ENCODE measurements at regions not wholly inside any gene's neighbourhood (a gene's known extent, or its start where the extent isn't known, plus 50 kb on each side); places are given as distances from the start of the nearest gene placed in this dataset.

- no peak overlapping the region for H3K27ac ChIP-seq (ENCODE audit: control insufficient read depth, insufficient read depth)
- no peaks in the 10 kb centered on the region for H3K27me3 ChIP-seq (replicated peaks in 1 of 2; ENCODE audit: control insufficient read depth in 2 of 2, insufficient read depth in 2 of 2, low read length in 1 of 2)
- no peak overlapping the region for H3K4me2 ChIP-seq (ENCODE audit: control insufficient read depth, insufficient read depth)
- H2AFZ ChIP-seq (ENCODE audit: control insufficient read depth, low read depth, low read length) = no peak overlapping the region
- in situ Hi-C loops (cut with MboI) = no loop called here
- ATAC-seq = no peak
- TF ChIP-seq NRF1 (conservative IDR thresholded peaks at IDR 0.05; ENCODE audit: low read depth, low read length) = no peak
- TF ChIP-seq PKNOX1 (IDR thresholded peaks at IDR 0.05) = no peak
- no peak for TF ChIP-seq ESRRA (IDR thresholded peaks at IDR 0.05; ENCODE audit: low read length)
- no peak for TF ChIP-seq MEF2B (IDR thresholded peaks at IDR 0.05; ENCODE audit: partially characterized antibody, poor library complexity, severe bottlenecking)
- no peak for TF ChIP-seq NFYA (IDR thresholded peaks at IDR 0.05; ENCODE audit: borderline replicate concordance, low read depth, low read length)
- TF ChIP-seq PML (IDR thresholded peaks at IDR 0.05; ENCODE audit: low read length) = no peak
- FAIRE-seq = no peak
- ChIA-PET SMC1A (ENCODE audit: uncharacterized antibody, unreplicated experiment) (interaction anchor here (0.6 to 1.8 kb wide), 2 partner anchors 11 to 362 kb away, joined by 4 to 5 read pairs; no protein-coding TSS in a partner anchor), CTCF (no interaction called here), POLR2A (no interaction called here), RAD21 (ENCODE audit: unreplicated experiment) (no interaction called here)
- DNase-seq (ENCODE audit: low read depth, low spot score) = no peak
- H3K4me3 ChIP-seq = no peak overlapping the region
- intact Hi-C loops (cut with micrococcal nuclease; ENCODE audit: unreplicated experiment) = no loop called here
- BruUV-seq (replicated peaks) = no TSS peak
- 30% methylated on average over 2 of the region's 2 CpGs for WGBS (ENCODE audit: insufficient coverage, insufficient replicate concordance, low lambda C conversion rate, missing lambda C conversion rate)
- no peaks in the 10 kb centered on the region for H3K36me3 ChIP-seq (ENCODE audit: control insufficient read depth in 2 of 2, insufficient read depth in 2 of 2, low read length in 1 of 2)
- H3K4me1 ChIP-seq (ENCODE audit: control insufficient read depth, insufficient read depth, low read length) = no peaks in the 10 kb centered on the region; the same call in 1 of the 2 replicates
- no peaks in the 10 kb centered on the region for H3K79me2 ChIP-seq (ENCODE audit: control insufficient read depth, insufficient read depth, low read length)
- no peak overlapping the region for H3K9ac ChIP-seq (ENCODE audit: control insufficient read depth, insufficient read depth, low read length)
- H4K20me1 ChIP-seq (ENCODE audit: control insufficient read depth, insufficient read depth) = no peaks in the 10 kb centered on the region
- H3K9me3 ChIP-seq (replicated peaks; ENCODE audit: control insufficient read depth, insufficient read depth, low read length) = peaks cover 6% of the 10 kb centered on the region
These were observed 351.8 kb upstream of the JARID2 start for GRCh38 chr6:14894105-14894504.

- WGBS (ENCODE audit: insufficient coverage, insufficient replicate concordance, low lambda C conversion rate, missing lambda C conversion rate) = 48% methylated on average over 4 of the region's 4 CpGs
- Histone ChIP-seq H3K36me3 (ENCODE audit: control insufficient read depth in 2 of 2, insufficient read depth in 2 of 2, low read length in 1 of 2) (no peaks in the 10 kb centered on the region), H3K27ac (ENCODE audit: control insufficient read depth, insufficient read depth) (no peak overlapping the region), H3K4me1 (ENCODE audit: control insufficient read depth, insufficient read depth, low read length) (no peaks in the 10 kb centered on the region; the same call in 1 of the 2 replicates), H4K20me1 (ENCODE audit: control insufficient read depth, insufficient read depth) (no peaks in the 10 kb centered on the region), H3K9me3 (replicated peaks; ENCODE audit: control insufficient read depth, insufficient read depth, low read length) (peaks cover 6% of the 10 kb centered on the region), H3K4me2 (ENCODE audit: control insufficient read depth, insufficient read depth) (no peak overlapping the region), H3K9ac (ENCODE audit: control insufficient read depth, insufficient read depth, low read length) (no peak overlapping the region), H3K27me3 (replicated peaks in 1 of 2; ENCODE audit: control insufficient read depth in 2 of 2, insufficient read depth in 2 of 2, low read length in 1 of 2) (no peaks in the 10 kb centered on the region), H2AFZ (ENCODE audit: control insufficient read depth, low read depth, low read length) (no peak overlapping the region), H3K4me3 (no peak overlapping the region), H3K79me2 (ENCODE audit: control insufficient read depth, insufficient read depth, low read length) (no peaks in the 10 kb centered on the region)
- no peak for DNase-seq (ENCODE audit: low read depth, low spot score)
- in situ Hi-C loops (cut with MboI) = no loop called here
- no peak for ATAC-seq
- FAIRE-seq = no peak
- no TSS peak for BruUV-seq (replicated peaks)
- TF ChIP-seq POLR2AphosphoS2 (IDR thresholded peaks at IDR 0.05; ENCODE audit: low read depth, low read length) (no peak), BCL11A (IDR thresholded peaks at IDR 0.05; ENCODE audit: low read depth, low read length) (no peak), MEF2A (IDR thresholded peaks at IDR 0.05; ENCODE audit: insufficient read depth, low read depth, low read length) (no peak), PAX8 (IDR thresholded peaks at IDR 0.05) (no peak), E2F4 (IDR thresholded peaks at IDR 0.05; ENCODE audit: low read depth, low read length) (no peak), GABPA (IDR thresholded peaks at IDR 0.05; ENCODE audit: low read depth) (no peak), POLR2A (IDR thresholded peaks at IDR 0.05; ENCODE audit: low read depth, low read length) (no peak), RELB (IDR thresholded peaks at IDR 0.05; ENCODE audit: low read depth) (no peak), FOXK2 (IDR thresholded peaks at IDR 0.05) (no peak), CREM (IDR thresholded peaks at IDR 0.05; ENCODE audit: low read depth) (no peak)
- intact Hi-C loops (cut with micrococcal nuclease; ENCODE audit: unreplicated experiment) = no loop called here
- ChIA-PET POLR2A (no interaction called here), SMC1A (ENCODE audit: uncharacterized antibody, unreplicated experiment) (interaction anchor here (1.1 to 1.7 kb wide), 3 partner anchors 10 to 20 kb away, joined by 3 to 5 read pairs (median 4); no protein-coding TSS in a partner anchor), CTCF (interaction anchor here (1.1 kb wide), 1 partner anchor 13 kb away, joined by 3 read pairs; no protein-coding TSS in a partner anchor), RAD21 (ENCODE audit: unreplicated experiment) (no interaction called here)
These were observed 349.4 kb upstream of the JARID2 start for GRCh38 chr6:14896475-14896874.

Data from GM12878 (cell line).